ENCODE measurements at regions not wholly inside any gene's neighbourhood (a gene's known extent, or its start where the extent isn't known, plus 50 kb on each side); places are given as distances from the start of the nearest gene placed in this dataset.
"Not testable (repeated sequence)": the region's sequence is repeated elsewhere in the genome, so short reads cannot be mapped to it uniquely, and the experiment has no call there.

DNA sequence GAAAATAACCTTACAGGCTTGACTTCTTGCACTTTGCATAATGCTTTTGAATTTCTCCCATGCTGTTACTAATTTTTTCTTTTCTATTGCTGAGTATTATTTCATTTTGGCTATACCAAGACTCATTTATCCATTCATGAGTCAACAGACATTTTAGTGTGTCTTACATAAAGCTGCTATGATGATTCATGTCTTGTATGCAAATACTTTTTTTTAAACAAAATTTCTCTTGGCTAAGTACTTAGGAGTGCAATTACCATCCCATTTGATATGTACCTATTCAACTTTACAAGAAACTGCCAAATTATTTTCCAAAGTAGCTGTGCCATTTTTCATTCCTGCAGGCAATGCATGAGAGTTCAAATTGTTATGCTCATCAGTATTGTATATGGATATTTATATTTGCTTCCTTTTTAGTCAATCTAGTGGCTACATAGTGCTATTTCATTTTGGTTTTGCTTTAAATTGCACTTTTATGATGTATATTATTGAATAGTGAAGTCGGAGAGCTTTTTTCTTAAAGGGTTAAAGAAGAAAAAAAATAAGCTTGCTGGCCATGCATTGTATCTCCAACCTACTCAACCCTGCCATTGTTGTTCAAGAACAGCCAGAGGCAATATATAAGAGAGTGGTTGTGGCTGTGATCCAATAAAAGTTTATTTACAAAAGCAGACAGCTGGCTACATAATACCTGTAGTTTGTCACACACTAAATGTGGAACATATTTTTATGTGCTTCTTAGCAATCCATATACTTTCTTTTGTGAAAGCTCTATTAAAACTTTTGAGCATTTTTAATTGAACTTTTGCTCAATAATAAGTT, 862.8 kb downstream of the KCNT2 start:
- DNase-seq (ENCODE audit: low read depth), result no peak

DNA sequence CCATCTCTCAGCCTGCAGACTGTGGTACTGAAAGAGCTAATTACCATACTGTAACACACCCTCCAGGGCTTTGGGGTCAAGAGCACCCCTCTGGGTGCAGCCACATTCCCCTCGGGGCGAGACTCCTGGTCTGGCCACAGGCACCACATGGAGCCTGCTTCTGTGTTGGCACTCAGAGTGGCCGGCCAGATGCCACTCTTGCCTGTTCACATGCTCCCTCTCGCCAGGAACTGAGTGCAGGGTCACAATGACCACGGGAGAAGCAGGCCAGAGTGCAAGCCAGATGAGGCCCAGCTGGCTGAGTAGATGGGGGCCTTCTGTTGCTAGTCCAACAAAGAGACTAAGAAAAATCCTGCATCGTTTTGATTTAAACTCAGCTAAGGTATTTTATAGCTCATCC, 864.0 kb downstream of the KCNT2 start:
- DNase-seq (ENCODE audit: low read depth), result no peak

GRCh38 chr1:195740862-195741261, 867.4 kb downstream of the KCNT2 start:
- DNase-seq (ENCODE audit: low read depth), result no peak

DNA sequence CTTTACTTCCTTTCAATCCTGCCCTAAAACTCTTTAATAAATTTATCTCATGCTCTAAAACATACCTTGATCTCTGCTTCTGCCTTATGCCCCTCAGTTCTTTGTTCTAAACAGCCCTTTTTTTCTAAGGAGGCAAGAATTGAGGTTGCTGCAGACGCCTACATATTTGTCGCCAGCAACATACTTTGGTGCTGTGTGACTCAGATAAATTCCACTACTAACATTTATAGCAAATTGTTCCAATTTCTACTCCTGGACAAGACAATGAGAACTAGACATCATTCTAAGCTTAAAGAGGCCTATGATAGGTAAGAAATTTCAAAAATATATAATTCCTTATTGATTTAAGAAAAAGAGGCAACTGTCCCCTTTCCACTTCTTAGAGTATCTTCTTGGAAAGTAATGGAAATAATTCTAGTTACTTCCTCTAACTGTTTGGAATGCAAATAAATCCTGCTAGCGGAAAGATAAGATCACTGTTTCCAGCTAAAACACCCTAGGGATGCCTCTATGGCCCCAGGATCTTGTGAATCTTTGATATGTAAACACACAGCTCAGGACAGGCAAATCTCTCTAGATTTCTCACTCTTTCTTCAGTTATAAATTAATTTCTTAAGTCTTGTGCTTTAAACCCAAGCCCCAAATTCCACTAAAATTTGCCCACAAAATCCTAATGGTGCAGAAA, 869.1 kb downstream of the KCNT2 start:
- no peak for DNase-seq (ENCODE audit: low read depth)

DNA sequence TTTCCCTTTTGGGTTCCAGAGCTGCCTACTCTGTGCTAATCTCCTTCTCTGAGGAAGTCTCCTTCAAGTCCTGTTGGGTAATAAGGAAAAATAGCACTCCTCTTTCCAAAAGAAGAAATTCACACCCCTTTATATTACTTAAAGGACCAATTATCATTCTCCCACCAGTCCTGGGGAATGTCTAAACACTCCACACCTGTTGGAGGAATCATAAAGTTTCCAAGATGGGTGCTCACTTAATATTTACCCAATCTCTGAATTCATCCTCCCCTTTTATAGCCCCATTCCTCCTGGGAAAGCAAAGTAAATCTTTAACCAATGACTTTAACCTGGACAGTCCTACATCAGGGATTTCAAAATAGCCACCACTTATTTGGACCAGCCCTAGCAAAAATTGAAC, 873.1 kb downstream of the KCNT2 start:
- no peak for DNase-seq (ENCODE audit: low read depth)

DNA sequence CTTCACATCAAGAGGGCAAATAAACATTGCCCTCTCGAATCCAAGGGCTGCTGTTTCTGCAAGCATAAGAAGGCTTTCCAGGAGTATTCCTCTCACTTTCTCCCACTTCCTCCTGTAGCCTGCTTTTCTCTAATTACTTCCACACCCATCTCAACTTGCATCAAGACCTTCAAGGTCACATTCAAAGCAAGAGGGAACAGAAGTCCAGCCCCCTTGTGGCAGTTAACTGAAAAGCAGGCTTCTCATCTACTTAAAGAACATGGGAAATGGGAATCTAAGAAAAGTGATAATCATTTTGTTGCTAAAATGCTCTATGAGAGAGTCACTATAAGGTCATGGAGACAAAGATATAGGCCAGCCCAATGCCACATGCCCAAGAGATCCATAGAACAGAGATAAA, 874.4 kb downstream of the KCNT2 start:
- no peak for DNase-seq (ENCODE audit: low read depth)

GRCh38 chr1:195733408-195733807, 874.8 kb downstream of the KCNT2 start:
- no peak for DNase-seq (ENCODE audit: low read depth)

GRCh38 chr1:195731385-195731784, 876.9 kb downstream of the KCNT2 start:
- no peak for DNase-seq (ENCODE audit: low read depth)

DNA sequence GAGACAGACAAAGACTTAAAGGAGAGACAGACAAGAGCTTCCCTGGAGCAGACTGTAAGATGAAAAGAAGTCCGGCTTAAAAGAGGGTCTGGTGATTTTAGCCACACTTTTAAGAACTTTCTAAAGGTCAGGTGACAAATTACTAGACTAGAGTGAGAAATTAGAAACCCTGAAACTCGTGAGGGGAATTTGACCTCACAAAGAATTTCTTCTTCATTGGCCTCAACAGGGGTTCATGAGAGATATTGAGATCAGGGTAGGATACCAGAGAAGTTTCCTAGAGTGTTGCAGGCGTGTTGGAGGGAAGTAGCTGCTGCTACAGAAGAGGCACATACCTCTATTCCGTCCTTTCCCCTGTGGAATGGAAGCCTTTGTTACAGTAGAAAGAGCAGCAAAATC, 884.4 kb downstream of the KCNT2 start:
- no peak for DNase-seq (ENCODE audit: low read depth)

DNA sequence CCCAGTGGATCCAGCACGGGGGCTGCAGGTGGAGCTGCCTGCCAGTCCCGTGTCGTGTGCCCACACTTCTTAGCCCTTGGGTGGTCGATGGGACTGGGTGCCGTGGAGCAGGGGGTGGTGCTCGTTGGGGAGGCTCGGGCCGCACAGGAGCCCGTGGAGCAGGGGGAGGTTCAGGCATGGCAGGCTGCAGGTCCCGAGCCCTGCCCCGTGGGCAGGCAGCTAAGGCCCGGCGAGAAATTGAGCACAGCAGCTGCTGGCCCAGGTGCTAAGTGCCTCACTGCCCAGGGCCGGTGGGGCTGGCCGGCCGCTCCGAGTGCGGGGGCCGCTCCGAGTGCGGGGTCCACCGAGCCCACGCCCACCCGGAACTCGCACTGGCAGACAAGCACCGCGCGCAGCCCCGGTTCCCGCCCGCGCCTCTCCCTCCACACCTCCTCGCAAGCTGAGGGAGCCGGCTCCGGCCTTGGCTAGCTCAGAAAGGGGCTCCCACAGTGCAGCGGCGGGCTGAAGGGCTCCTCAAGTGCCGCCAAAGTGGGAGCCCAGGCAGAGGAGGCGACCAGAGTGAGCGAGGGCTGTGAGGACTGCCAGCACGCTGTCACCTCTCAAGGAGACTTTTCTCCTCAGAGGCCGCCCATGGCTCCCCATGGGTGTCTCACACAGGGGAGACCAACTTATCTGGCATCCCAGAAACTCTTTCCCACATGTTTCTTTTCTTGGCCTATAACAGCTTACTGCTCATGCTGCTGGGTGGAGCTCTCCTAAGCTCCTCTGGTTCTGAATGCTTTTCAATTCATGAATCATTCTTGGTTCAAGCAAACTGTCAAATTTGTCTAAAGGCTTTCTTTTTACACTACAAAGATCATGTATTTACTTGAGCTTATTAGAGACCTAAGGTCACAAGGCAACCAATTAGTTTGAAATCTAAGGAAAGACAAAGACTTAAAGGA, 885.1 kb downstream of the KCNT2 start:
- DNase-seq (ENCODE audit: low read depth), result not testable (repeated sequence)

DNA sequence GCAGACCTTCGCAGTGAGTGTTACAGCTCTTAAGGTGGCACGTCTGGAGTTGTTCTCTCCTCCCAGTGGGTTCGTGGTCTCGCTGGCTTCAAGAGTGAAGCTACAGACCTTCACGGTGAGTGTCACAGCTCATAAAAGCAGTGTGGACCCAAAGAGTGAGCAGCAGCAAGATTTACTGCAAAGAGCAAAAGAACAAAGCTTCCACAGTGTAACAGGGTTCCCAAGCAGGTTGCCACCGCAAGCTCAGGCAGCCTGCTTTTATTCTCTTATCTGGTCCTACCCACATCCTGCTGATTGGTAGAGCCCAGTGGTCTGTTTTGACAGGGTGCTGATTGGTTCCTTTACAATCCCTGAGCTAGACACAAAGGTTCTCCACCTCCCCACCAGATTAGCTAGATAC, 886.1 kb downstream of the KCNT2 start:
- DNase-seq (ENCODE audit: low read depth), result not testable (repeated sequence)

- no peak for DNase-seq (ENCODE audit: low read depth)
Observed at GRCh38 chr1:195721210-195721971, 886.8 kb downstream of the KCNT2 start.

DNA sequence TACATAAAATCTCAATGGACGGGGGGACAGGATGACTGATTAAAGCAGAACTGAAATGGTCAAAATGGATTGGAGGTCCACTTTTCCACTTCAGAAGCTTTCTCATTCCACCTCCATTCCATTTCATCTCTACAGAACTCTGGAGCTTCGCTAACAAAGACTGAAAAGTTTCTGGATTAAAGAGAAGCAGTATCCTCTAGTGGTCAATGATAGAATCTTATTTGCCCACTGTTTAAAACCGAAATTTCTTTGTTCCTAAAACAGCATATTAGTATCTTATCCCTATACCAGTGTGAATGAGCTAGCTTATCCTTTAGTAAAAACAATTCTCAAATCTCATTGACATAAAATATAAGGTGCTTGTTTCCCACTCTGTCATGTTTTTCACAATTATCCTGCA, 890.6 kb downstream of the KCNT2 start:
- DNase-seq (ENCODE audit: low read depth), result no peak

DNA sequence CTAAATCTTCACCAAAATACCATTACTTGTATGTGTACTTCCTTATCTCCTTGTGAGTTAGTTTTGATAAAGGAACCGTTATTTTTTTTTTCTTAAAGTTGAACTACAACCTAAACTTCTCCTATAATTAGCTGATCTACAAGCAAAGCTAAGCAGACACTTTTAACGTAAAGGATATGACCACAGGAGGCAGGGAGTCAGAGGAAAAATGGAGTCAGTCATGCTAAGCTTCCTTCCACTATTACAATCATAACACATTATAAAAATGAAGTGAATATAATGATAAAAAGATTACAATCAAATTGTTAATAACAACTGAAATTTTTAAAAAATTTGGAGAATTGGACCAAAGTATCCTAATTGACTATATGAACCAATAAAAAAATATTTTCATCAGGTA, 892.6 kb downstream of the KCNT2 start:
- DNase-seq (ENCODE audit: low read depth), result no peak

DNA sequence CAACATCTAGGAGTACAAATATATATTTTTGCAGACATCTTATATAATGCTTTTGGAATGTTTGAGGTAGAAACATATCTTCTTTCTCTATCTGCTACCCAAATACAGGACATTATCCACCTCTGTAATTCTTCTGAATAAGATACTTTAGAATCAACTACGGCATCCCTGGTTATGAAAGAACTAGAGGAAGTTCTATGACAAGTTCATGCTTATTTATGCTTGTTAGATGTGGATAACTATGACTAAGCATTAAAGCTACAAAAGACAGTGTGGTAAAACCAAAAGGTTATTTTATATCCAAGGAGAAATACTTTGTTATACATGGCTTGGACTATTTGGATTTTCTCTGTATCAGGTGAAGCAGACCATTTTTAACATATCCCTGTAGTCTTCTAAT, 894.0 kb downstream of the KCNT2 start:
- no peak for DNase-seq (ENCODE audit: low read depth)

DNA sequence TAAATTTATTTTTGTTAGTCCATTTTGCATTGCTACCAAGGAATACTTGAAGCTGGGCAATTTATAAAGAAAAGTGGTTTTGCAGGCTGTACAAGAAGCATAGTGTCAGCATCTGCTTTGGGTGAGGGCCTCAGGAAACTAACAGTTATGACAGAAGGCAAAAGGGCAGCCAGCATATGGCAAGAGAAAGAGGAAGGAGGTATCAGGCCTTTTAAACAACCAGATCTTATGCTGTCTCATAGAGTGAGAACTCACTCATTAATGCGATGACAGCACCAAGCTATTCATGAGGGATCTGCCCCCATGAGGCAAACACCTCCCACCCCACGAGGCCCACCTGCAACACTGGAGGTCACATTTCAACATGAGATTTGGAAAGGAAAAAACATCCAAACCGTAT, 898.4 kb downstream of the KCNT2 start:
- DNase-seq (ENCODE audit: low read depth), result no peak

DNA sequence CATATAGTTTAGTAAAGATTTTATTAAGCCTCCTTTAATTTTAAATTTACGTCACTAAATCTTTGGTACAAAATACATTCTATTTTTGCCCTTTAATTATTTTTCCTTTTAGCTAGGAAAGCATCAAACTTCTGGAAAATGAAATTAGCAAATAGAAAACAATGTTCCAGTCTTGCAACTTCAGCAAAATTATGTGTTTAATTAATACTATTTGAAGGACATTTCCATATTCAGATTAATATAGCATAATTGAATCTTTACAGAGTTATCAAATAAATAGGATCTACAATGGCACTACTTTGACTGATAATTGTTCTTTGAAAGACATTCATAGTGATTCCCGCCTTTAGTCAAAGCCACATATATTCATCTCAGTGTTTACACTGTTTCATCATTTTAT, 904.2 kb downstream of the KCNT2 start:
- no peak for DNase-seq (ENCODE audit: low read depth)

GRCh38 chr1:195701149-195701548, 907.1 kb downstream of the KCNT2 start:
- no peak for DNase-seq (ENCODE audit: low read depth)

GRCh38 chr1:195697130-195697529, 911.1 kb downstream of the KCNT2 start:
- no peak for DNase-seq (ENCODE audit: low read depth)

- no peak for DNase-seq (ENCODE audit: low read depth)
Observed at GRCh38 chr1:195686764-195687163, 921.5 kb downstream of the KCNT2 start.

GRCh38 chr1:195664628-195665027, 943.6 kb downstream of the KCNT2 start:
- DNase-seq (ENCODE audit: low read depth), result no peak

All from stimulated activated CD8-positive, alpha-beta memory T cell treated with anti-CD3 and anti-CD28 coated beads, Interleukin-15, amount 100 ng/mL, for 1 hour (primary cell).